Endothelial cell of umbilical vein (primary cell): ENCODE measurements at regions not wholly inside any gene's neighbourhood (a gene's known extent, or its start where the extent isn't known, plus 50 kb on each side); places are given as distances from the start of the nearest gene placed in this dataset.

Experiments
- BruUV-seq: library from RNA; stranded (reverse); fragments of 400-500 nt; replicated peaks from 2 replicates; lab custom pipeline; 2021; lab: Mats Ljungman, UMichigan
- CTCF ChIA-PET: fragments of 300-600, 350-600 bp; sonication (Branson Sonifier 250); formaldehyde crosslinking; loops from one replicate; lab custom pipeline; 2021; ENCODE audit warnings: antibody characterized with exemption, inconsistent platforms; lab: Charles Lee
- POLR2A ChIA-PET: fragments of 300-600, 350-600 bp; sonication (Branson Sonifier 250); formaldehyde crosslinking; loops from one replicate; lab custom pipeline; 2021; ENCODE audit warnings: antibody characterized with exemption, inconsistent platforms; lab: Charles Lee
- DNase-seq: peaks from one replicate; pipeline ENCODE4 v3.0.0-alpha.2; 2011; ENCODE audit warnings: low read depth, low spot score
- FAIRE-seq: peaks from 2 replicates; lab custom pipeline; 2011; peaks lifted over from hg19 to GRCh38; lab: Jason Lieb, UNC
- H2AFZ ChIP-seq: 2 replicates; pipeline ENCODE4 v1.6.0; 2012; ENCODE audit warnings: low read depth, low read length, control low read depth, inconsistent platforms
- H3K27ac ChIP-seq: 2 replicates; pipeline ENCODE4 v1.5.1; 2011; ENCODE audit warnings: low read depth, mild to moderate bottlenecking, control low read depth, low read length, moderate library complexity; ENCODE audit not compliant: insufficient read depth
- H3K27me3 ChIP-seq, 2 experiments: 2 replicates each; pipeline versions ENCODE4 v1.6.0 to v1.6.1; 2011; ENCODE audit warnings: low read length in 2 of 2, mixed read lengths in 1 of 2; ENCODE audit not compliant: control insufficient read depth in 2 of 2, insufficient read depth in 2 of 2
- H3K36me3 ChIP-seq, 2 experiments: 2 replicates in 1 of 2; 3 replicates in 1 of 2; pipeline ENCODE4 v1.5.1; 2011; ENCODE audit warnings: low read length in 2 of 2, mild to moderate bottlenecking in 1 of 2, moderate library complexity in 1 of 2; ENCODE audit not compliant: control insufficient read depth in 2 of 2, insufficient read depth in 2 of 2; ENCODE audit errors: extremely low read depth in 1 of 2
- H3K4me1 ChIP-seq: 3 replicates; pipeline ENCODE4 v1.5.1; 2011; ENCODE audit warnings: mild to moderate bottlenecking, low read length; ENCODE audit not compliant: control insufficient read depth, insufficient read depth; ENCODE audit errors: extremely low read depth
- H3K4me2 ChIP-seq: 2 replicates; pipeline ENCODE4 v1.6.1; 2011; ENCODE audit warnings: low read length, control low read depth, mixed read lengths; ENCODE audit not compliant: insufficient read depth
- H3K4me3 ChIP-seq, 3 experiments: fragments of 200-600 bp in 1 of 3; sonication (generic), shearing (Covaris generic) in 1 of 3; replicated peaks in 1 of 3; 2 replicates each; pipeline ENCODE4 v1.5.1; 2011 to 2016; ENCODE audit warnings: control low read depth in 3 of 3, low read length in 3 of 3, mild to moderate bottlenecking in 2 of 3, inconsistent platforms in 1 of 3, low read depth in 1 of 3, moderate library complexity in 1 of 3; ENCODE audit not compliant: insufficient read depth in 1 of 3
- H3K79me2 ChIP-seq: 2 replicates; pipeline ENCODE4 v1.6.0; 2012; ENCODE audit warnings: low read length, inconsistent platforms; ENCODE audit not compliant: control insufficient read depth, insufficient read depth
- H3K9ac ChIP-seq: replicated peaks from 2 replicates; pipeline ENCODE3; 2011; ENCODE audit warnings: low read length, control low read depth; ENCODE audit not compliant: insufficient read depth; ENCODE audit errors: extremely low read depth
- H3K9me1 ChIP-seq: replicated peaks from 3 replicates; pipeline ENCODE4 v1.6.0; 2011; ENCODE audit warnings: mild to moderate bottlenecking, low read length; ENCODE audit not compliant: control insufficient read depth, insufficient read depth; ENCODE audit errors: extremely low read depth
- H3K9me3 ChIP-seq: replicated peaks from 2 replicates; pipeline ENCODE4 v1.5.1; 2012; ENCODE audit warnings: low read length, inconsistent platforms; ENCODE audit not compliant: control insufficient read depth, insufficient read depth
- H4K20me1 ChIP-seq: replicated peaks from 2 replicates; pipeline ENCODE3; 2011; ENCODE audit warnings: mild to moderate bottlenecking, low read length; ENCODE audit not compliant: control insufficient read depth, insufficient read depth; ENCODE audit errors: extremely low read depth
- CTCF ChIP-seq, 2 donors: IDR thresholded peaks; 1 replicate in 1 of 2; 2 replicates in 1 of 2; pipeline ENCODE4 v1.5.1; 2011; ENCODE audit warnings: low read length in 2 of 2, mild to moderate bottlenecking in 2 of 2, moderate library complexity in 2 of 2, control low read depth in 1 of 2, inconsistent platforms in 1 of 2, low read depth in 1 of 2; ENCODE audit not compliant: insufficient read depth in 1 of 2; ENCODE audit errors: extremely low read depth in 1 of 2
- EZH2 ChIP-seq: IDR thresholded peaks from 2 replicates; pipeline ENCODE4 v1.6.1; 2012; ENCODE audit warnings: borderline replicate concordance, low read depth, mild to moderate bottlenecking, moderate library complexity, low read length, inconsistent platforms; ENCODE audit not compliant: severe bottlenecking
- FOS ChIP-seq: IDR thresholded peaks from 2 replicates; pipeline ENCODE4 v1.6.1; 2011; ENCODE audit warnings: mild to moderate bottlenecking, low read length, moderate library complexity, borderline replicate concordance; ENCODE audit not compliant: insufficient read depth
- GATA2 ChIP-seq: IDR thresholded peaks from 2 replicates; pipeline ENCODE4 v1.7.0; 2011; ENCODE audit warnings: low read depth, mild to moderate bottlenecking, moderate library complexity, mixed read lengths, low read length; ENCODE audit not compliant: insufficient read length, insufficient read depth
- JUN ChIP-seq: IDR thresholded peaks from 2 replicates; pipeline ENCODE4 v1.6.1; 2011; ENCODE audit warnings: borderline replicate concordance, low read depth; ENCODE audit not compliant: insufficient read length, insufficient read depth
- MAX ChIP-seq: IDR thresholded peaks from 2 replicates; pipeline ENCODE4 v1.6.1; 2011; ENCODE audit not compliant: insufficient read depth, insufficient read length
- MYC ChIP-seq: IDR thresholded peaks from one replicate; pipeline ENCODE4 v1.6.1; 2011; ENCODE audit warnings: mild to moderate bottlenecking, low read depth, low read length
- POLR2A ChIP-seq: IDR thresholded peaks from 2 replicates; pipeline ENCODE4 v1.6.1; 2012; ENCODE audit warnings: low read depth, mild to moderate bottlenecking, control low read depth, low read length
- POLR2AphosphoS5 ChIP-seq: IDR thresholded peaks from 2 replicates; pipeline ENCODE4 v1.6.1; 2012; ENCODE audit warnings: low read depth, mild to moderate bottlenecking, control low read depth, low read length, moderate library complexity; ENCODE audit not compliant: insufficient read depth
- dilution Hi-C: fragments of 300-500 bp; cut with MboI; formaldehyde crosslinking; loops from one replicate; pipeline ENCODE4 v1.15.0; 2019; ENCODE audit warnings: low sequenced_read_pairs; ENCODE audit not compliant: extremely low pct_ligation_motif_present
- intact Hi-C: fragments of 100-400 bp; cut with micrococcal nuclease; formaldehyde crosslinking; loops from one replicate; pipeline ENCODE4 v1.10.0; 2022

GRCh38 chr4:180682776-180683175 lies 1560.4 kb upstream of the TENM3 start:
- CTCF ChIA-PET, result no interaction called here

More at GRCh38 chr4:180682776-180683175, 1560.4 kb upstream of the TENM3 start:
- FAIRE-seq, result no peak
- no peak overlapping the region for H3K9ac ChIP-seq
- dilution Hi-C loops (no loop called here), intact Hi-C loops (no loop called here)
- H3K9me1 ChIP-seq, result no peaks in the 10 kb centered on the region
- H3K27ac ChIP-seq, result no peak overlapping the region
- BruUV-seq, result no TSS peak
- TF ChIP-seq POLR2A (no peak), GATA2 (no peak), MYC (no peak), CTCF (IDR thresholded peaks at IDR 0.05; ENCODE audit: extremely low read depth in 1 of 2, insufficient read depth in 1 of 2, low read depth in 1 of 2, low read length in 2 of 2) (no peak), MAX (no peak), EZH2 (no peak), JUN (no peak), POLR2AphosphoS5 (no peak), FOS (no peak)
- POLR2A ChIA-PET, result no interaction called here
- no peak overlapping the region for H2AFZ ChIP-seq
- H3K4me3 ChIP-seq, result no peak overlapping the region
- no peaks in the 10 kb centered on the region for H3K36me3 ChIP-seq
- H3K79me2 ChIP-seq, result no peaks in the 10 kb centered on the region
- H3K4me2 ChIP-seq, result no peak overlapping the region
- H3K4me1 ChIP-seq, result no peaks in the 10 kb centered on the region
- DNase-seq, result no peak
- no peaks in the 10 kb centered on the region for H4K20me1 ChIP-seq
- H3K9me3 ChIP-seq, result no peaks in the 10 kb centered on the region
- no peaks in the 10 kb centered on the region for H3K27me3 ChIP-seq
